VCaP (cell line): ENCODE measurements at regions not wholly inside any gene's neighbourhood (a gene's known extent, or its start where the extent isn't known, plus 50 kb on each side); places are given as distances from the start of the nearest gene placed in this dataset.

ENCODE experiments used
- H3K27ac ChIP-seq: fragments of 450-650 bp; 2 replicates; pipeline ENCODE4 v1.5.1; 2017
- CTCF ChIP-seq: fragments of 450-650 bp; conservative IDR thresholded peaks from 2 replicates; pipeline ENCODE4 v1.5.1; 2017; ENCODE audit warnings: mild to moderate bottlenecking, moderate library complexity

GRCh38 chr9:126057121-126057825, 269.4 kb upstream of the MVB12B start:
- TF ChIP-seq CTCF = no peak
- no peak overlapping the region for H3K27ac ChIP-seq

- no peak for TF ChIP-seq CTCF
- no peak overlapping the region for H3K27ac ChIP-seq
These were observed 268.6 kb upstream of the MVB12B start for GRCh38 chr9:126058011-126058531.

GRCh38 chr9:126058591-126058990, 268.0 kb upstream of the MVB12B start:
- no peak for TF ChIP-seq CTCF
- H3K27ac ChIP-seq = no peak overlapping the region

- TF ChIP-seq CTCF = no peak
- H3K27ac ChIP-seq = no peak overlapping the region
These were observed 265.1 kb upstream of the MVB12B start for GRCh38 chr9:126061575-126061974.

GRCh38 chr9:126062158-126062886, 264.3 kb upstream of the MVB12B start:
- no peak overlapping the region for H3K27ac ChIP-seq
- TF ChIP-seq CTCF = no peak

GRCh38 chr9:126063326-126063725, 263.3 kb upstream of the MVB12B start:
- TF ChIP-seq CTCF = no peak
- H3K27ac ChIP-seq = no peak overlapping the region

- TF ChIP-seq CTCF = no peak
- no peak overlapping the region for H3K27ac ChIP-seq
These were observed 260.5 kb upstream of the MVB12B start for GRCh38 chr9:126066131-126066530.
